ENCODE measurements at regions not wholly inside any gene's neighbourhood (a gene's known extent, or its start where the extent isn't known, plus 50 kb on each side); places are given as distances from the start of the nearest gene placed in this dataset.

GRCh38 chrX:129318375-129318774 is 204.9 kb downstream of the SMARCA1 start:
- Histone ChIP-seq H3K9me3 (ENCODE audit: low read length) (no peaks in the 10 kb centered on the region), H3K4me1 (ENCODE audit: insufficient read depth, low read length, severe bottlenecking) (no peaks in the 10 kb centered on the region), H3K4me2 (ENCODE audit: low read length) (no peak overlapping the region), H4K20me1 (ENCODE audit: insufficient read depth, low read length) (no peaks in the 10 kb centered on the region), H3K9me2 (ENCODE audit: low read depth, low read length) (no peaks in the 10 kb centered on the region), H3K36me3 (ENCODE audit: insufficient read depth, low read length) (no peaks in the 10 kb centered on the region), H2AFZ (ENCODE audit: low read length) (no peak overlapping the region), H3F3A (ENCODE audit: insufficient read depth, low read length) (no peaks in the 10 kb centered on the region), H3K79me2 (ENCODE audit: insufficient read depth, low read length) (no peaks in the 10 kb centered on the region), H3K4me3 (ENCODE audit: low read depth, low read length, poor library complexity, severe bottlenecking) (no peak overlapping the region), H3K27ac (ENCODE audit: low read depth, low read length, poor library complexity, severe bottlenecking) (no peak overlapping the region), H3K9ac (ENCODE audit: low read length) (no peak overlapping the region), H3K27me3 (ENCODE audit: insufficient read depth, low read length) (no peaks in the 10 kb centered on the region)
- TF ChIP-seq CTCF (IDR thresholded peaks at IDR 0.05; ENCODE audit: low read length) = peak; percentile 33; the same call in 1 of the 2 replicates
- TF ChIP-seq EZH2 (IDR thresholded peaks at IDR 0.05; ENCODE audit: borderline replicate concordance, low read length) = no peak

GRCh38 chrX:129316461-129316860 is 206.8 kb downstream of the SMARCA1 start:
- no peaks in the 10 kb centered on the region for H3K27me3 ChIP-seq (ENCODE audit: insufficient read depth, low read length)

GRCh38 chrX:129310000-129310399 is 213.3 kb downstream of the SMARCA1 start:
- no peak overlapping the region for H3K27ac ChIP-seq (ENCODE audit: low read depth, low read length, poor library complexity, severe bottlenecking)
- no peaks in the 10 kb centered on the region for H3K36me3 ChIP-seq (ENCODE audit: insufficient read depth, low read length)
- H3K4me1 ChIP-seq (ENCODE audit: insufficient read depth, low read length, severe bottlenecking) = no peaks in the 10 kb centered on the region
- no peaks in the 10 kb centered on the region for H3K27me3 ChIP-seq (ENCODE audit: insufficient read depth, low read length)
- H2AFZ ChIP-seq (ENCODE audit: low read length) = no peak overlapping the region
- H3K4me3 ChIP-seq (ENCODE audit: low read depth, low read length, poor library complexity, severe bottlenecking) = no peak overlapping the region
- H4K20me1 ChIP-seq (ENCODE audit: insufficient read depth, low read length) = no peaks in the 10 kb centered on the region
- H3K9me3 ChIP-seq (ENCODE audit: low read length) = no peaks in the 10 kb centered on the region
- H3K9ac ChIP-seq (ENCODE audit: low read length) = no peak overlapping the region
- H3K4me2 ChIP-seq (ENCODE audit: low read length) = no peak overlapping the region
- no peaks in the 10 kb centered on the region for H3K79me2 ChIP-seq (ENCODE audit: insufficient read depth, low read length)
- H3F3A ChIP-seq (ENCODE audit: insufficient read depth, low read length) = no peaks in the 10 kb centered on the region
- no peak for TF ChIP-seq CTCF (IDR thresholded peaks at IDR 0.05; ENCODE audit: low read length)
- TF ChIP-seq EZH2 (IDR thresholded peaks at IDR 0.05; ENCODE audit: borderline replicate concordance, low read length) = no peak
- H3K9me2 ChIP-seq (ENCODE audit: low read depth, low read length) = no peaks in the 10 kb centered on the region

More at GRCh38 chrX:129316461-129316860, 206.8 kb downstream of the SMARCA1 start:
- H3K27ac ChIP-seq (ENCODE audit: low read depth, low read length, poor library complexity, severe bottlenecking) = no peak overlapping the region
- TF ChIP-seq CTCF (IDR thresholded peaks at IDR 0.05; ENCODE audit: low read length) (no peak), EZH2 (IDR thresholded peaks at IDR 0.05; ENCODE audit: borderline replicate concordance, low read length) (no peak)
- H2AFZ ChIP-seq (ENCODE audit: low read length) = no peak overlapping the region
- no peaks in the 10 kb centered on the region for H4K20me1 ChIP-seq (ENCODE audit: insufficient read depth, low read length)
- no peaks in the 10 kb centered on the region for H3K9me3 ChIP-seq (ENCODE audit: low read length)
- no peaks in the 10 kb centered on the region for H3K4me1 ChIP-seq (ENCODE audit: insufficient read depth, low read length, severe bottlenecking)
- no peak overlapping the region for H3K4me3 ChIP-seq (ENCODE audit: low read depth, low read length, poor library complexity, severe bottlenecking)
- no peaks in the 10 kb centered on the region for H3K36me3 ChIP-seq (ENCODE audit: insufficient read depth, low read length)
- no peaks in the 10 kb centered on the region for H3K9me2 ChIP-seq (ENCODE audit: low read depth, low read length)
- no peak overlapping the region for H3K4me2 ChIP-seq (ENCODE audit: low read length)
- no peak overlapping the region for H3K9ac ChIP-seq (ENCODE audit: low read length)
- no peaks in the 10 kb centered on the region for H3F3A ChIP-seq (ENCODE audit: insufficient read depth, low read length)
- no peaks in the 10 kb centered on the region for H3K79me2 ChIP-seq (ENCODE audit: insufficient read depth, low read length)

Measured in OCI-LY1 (cell line).